K562 (cell line): ENCODE measurements at regions not wholly inside any gene's neighbourhood (a gene's known extent, or its start where the extent isn't known, plus 50 kb on each side); places are given as distances from the start of the nearest gene placed in this dataset.

Source experiments
- ARID1B ChIP-seq: fragments of 450-650 bp; IDR thresholded peaks from 2 replicates; pipeline ENCODE4 v1.6.1; 2016; ENCODE audit warnings: antibody characterized with exemption, mild to moderate bottlenecking, inconsistent platforms
- ATF7 ChIP-seq: fragments of 450-650 bp; IDR thresholded peaks from 2 replicates; pipeline ENCODE4 v1.7.1; 2014; ENCODE audit warnings: mild to moderate bottlenecking, moderate library complexity
- CBFA2T2 ChIP-seq: fragments of 450-650 bp; conservative IDR thresholded peaks from 2 replicates; pipeline ENCODE4 v1.6.1; 2017; ENCODE audit warnings: mild to moderate bottlenecking
- CBX1 ChIP-seq: sonication (generic); IDR thresholded peaks from 2 replicates; pipeline ENCODE4 v1.6.1; 2016; ENCODE audit warnings: antibody characterized with exemption, low read depth, mild to moderate bottlenecking
- CREB1 ChIP-seq, 2 experiments: sonication (generic) in 1 of 2; formaldehyde crosslinking in 1 of 2; IDR thresholded peaks; 2 replicates each; pipeline versions ENCODE4 v1.6.1 to v1.8.0; 2012 to 2022; ENCODE audit warnings: inconsistent platforms in 1 of 2, mild to moderate bottlenecking in 1 of 2, missing genetic modification reagents in 1 of 2, moderate library complexity in 1 of 2
- DPF2 ChIP-seq: fragments of 450-650 bp; IDR thresholded peaks from 2 replicates; pipeline ENCODE4 v1.6.1; 2016
- EGR1 ChIP-seq: fragments of 450-650 bp; conservative IDR thresholded peaks from 2 replicates; pipeline ENCODE4 v1.6.1; 2017; ENCODE audit warnings: mild to moderate bottlenecking
- KAT2B ChIP-seq: IDR thresholded peaks from one replicate; pipeline ENCODE4 v1.6.1; 2012; ENCODE audit warnings: low read depth, mild to moderate bottlenecking, control low read depth, inconsistent platforms, low read length, moderate library complexity
- LEF1 ChIP-seq: fragments of 450-650 bp; IDR thresholded peaks from 2 replicates; pipeline ENCODE4 v1.6.1; 2016; ENCODE audit warnings: mild to moderate bottlenecking
- SMARCE1 ChIP-seq: fragments of 450-650 bp; IDR thresholded peaks from 2 replicates; pipeline ENCODE4 v1.7.1; 2016; ENCODE audit warnings: mild to moderate bottlenecking
- SP1 ChIP-seq: sonication (generic); formaldehyde crosslinking; IDR thresholded peaks from 2 replicates; pipeline ENCODE4 v1.8.1; 2022; ENCODE audit warnings: mild to moderate bottlenecking, missing genetic modification reagents
- ZEB2 ChIP-seq: fragments of 450-650 bp; IDR thresholded peaks from 2 replicates; pipeline ENCODE4 v1.6.1; 2016
- ZFP36 ChIP-seq: fragments of 150-350 bp; IDR thresholded peaks from 2 replicates; pipeline ENCODE4 v1.6.1; 2018; ENCODE audit warnings: low read length, low read depth; ENCODE audit not compliant: partially characterized antibody
- ZNF12 ChIP-seq: sonication (generic); formaldehyde crosslinking; IDR thresholded peaks from 2 replicates; pipeline ENCODE4 v1.4.0; 2020; ENCODE audit warnings: mild to moderate bottlenecking, missing genetic modification reagents
- ZNF384 ChIP-seq: IDR thresholded peaks from 2 replicates; pipeline ENCODE4 v1.6.1; 2012; ENCODE audit warnings: low read depth, low read length, improper control_type of control experiment
- ZNF780A ChIP-seq: fragments of 250-450 bp; sonication (Bioruptor Pico); IDR thresholded peaks from 2 replicates; pipeline ENCODE4 v1.5.0; 2021; ENCODE audit warnings: mild to moderate bottlenecking
- TF ChIP-seq, protein P1 (sequence below), 2 experiments: fragments of 450-650 bp; IDR thresholded peaks; 2 replicates each; pipeline ENCODE4 v1.6.1; 2016; ENCODE audit warnings: mild to moderate bottlenecking in 2 of 2, borderline replicate concordance in 1 of 2, low read depth in 1 of 2, moderate library complexity in 1 of 2
- TF ChIP-seq, protein P2 (sequence below): fragments of 200-800 bp; sonication (Bioruptor generic); IDR thresholded peaks from 2 replicates; pipeline ENCODE4 v1.6.1; 2017; ENCODE audit warnings: missing genetic modification characterization, missing compliant biosample characterization

DNA sequence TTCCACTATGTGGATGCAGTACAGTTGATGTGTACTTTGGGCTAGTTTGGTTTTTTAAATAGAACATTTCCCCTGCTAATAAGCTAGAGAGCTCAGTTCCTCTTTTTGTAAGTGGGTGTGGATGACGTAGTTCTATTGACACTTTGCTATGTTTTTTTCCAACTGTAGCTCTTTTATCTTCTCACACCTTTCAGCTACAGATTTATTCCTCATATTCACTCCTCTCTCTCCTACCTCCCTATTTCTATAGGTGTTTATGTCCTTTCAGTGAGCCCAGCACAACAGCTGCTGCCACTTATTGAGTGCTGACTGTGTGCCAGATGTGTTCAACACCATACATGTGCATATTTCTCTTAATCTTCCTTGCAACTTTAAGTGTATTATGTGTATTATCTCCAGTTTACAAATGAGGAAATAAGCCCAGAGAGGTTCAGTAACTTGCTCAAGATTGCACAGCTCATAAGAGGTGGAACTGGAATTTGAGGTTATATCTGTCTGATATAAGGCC, 215.7 kb downstream of the SEMA6A start (continued):
- TF ChIP-seq, protein P1, sequence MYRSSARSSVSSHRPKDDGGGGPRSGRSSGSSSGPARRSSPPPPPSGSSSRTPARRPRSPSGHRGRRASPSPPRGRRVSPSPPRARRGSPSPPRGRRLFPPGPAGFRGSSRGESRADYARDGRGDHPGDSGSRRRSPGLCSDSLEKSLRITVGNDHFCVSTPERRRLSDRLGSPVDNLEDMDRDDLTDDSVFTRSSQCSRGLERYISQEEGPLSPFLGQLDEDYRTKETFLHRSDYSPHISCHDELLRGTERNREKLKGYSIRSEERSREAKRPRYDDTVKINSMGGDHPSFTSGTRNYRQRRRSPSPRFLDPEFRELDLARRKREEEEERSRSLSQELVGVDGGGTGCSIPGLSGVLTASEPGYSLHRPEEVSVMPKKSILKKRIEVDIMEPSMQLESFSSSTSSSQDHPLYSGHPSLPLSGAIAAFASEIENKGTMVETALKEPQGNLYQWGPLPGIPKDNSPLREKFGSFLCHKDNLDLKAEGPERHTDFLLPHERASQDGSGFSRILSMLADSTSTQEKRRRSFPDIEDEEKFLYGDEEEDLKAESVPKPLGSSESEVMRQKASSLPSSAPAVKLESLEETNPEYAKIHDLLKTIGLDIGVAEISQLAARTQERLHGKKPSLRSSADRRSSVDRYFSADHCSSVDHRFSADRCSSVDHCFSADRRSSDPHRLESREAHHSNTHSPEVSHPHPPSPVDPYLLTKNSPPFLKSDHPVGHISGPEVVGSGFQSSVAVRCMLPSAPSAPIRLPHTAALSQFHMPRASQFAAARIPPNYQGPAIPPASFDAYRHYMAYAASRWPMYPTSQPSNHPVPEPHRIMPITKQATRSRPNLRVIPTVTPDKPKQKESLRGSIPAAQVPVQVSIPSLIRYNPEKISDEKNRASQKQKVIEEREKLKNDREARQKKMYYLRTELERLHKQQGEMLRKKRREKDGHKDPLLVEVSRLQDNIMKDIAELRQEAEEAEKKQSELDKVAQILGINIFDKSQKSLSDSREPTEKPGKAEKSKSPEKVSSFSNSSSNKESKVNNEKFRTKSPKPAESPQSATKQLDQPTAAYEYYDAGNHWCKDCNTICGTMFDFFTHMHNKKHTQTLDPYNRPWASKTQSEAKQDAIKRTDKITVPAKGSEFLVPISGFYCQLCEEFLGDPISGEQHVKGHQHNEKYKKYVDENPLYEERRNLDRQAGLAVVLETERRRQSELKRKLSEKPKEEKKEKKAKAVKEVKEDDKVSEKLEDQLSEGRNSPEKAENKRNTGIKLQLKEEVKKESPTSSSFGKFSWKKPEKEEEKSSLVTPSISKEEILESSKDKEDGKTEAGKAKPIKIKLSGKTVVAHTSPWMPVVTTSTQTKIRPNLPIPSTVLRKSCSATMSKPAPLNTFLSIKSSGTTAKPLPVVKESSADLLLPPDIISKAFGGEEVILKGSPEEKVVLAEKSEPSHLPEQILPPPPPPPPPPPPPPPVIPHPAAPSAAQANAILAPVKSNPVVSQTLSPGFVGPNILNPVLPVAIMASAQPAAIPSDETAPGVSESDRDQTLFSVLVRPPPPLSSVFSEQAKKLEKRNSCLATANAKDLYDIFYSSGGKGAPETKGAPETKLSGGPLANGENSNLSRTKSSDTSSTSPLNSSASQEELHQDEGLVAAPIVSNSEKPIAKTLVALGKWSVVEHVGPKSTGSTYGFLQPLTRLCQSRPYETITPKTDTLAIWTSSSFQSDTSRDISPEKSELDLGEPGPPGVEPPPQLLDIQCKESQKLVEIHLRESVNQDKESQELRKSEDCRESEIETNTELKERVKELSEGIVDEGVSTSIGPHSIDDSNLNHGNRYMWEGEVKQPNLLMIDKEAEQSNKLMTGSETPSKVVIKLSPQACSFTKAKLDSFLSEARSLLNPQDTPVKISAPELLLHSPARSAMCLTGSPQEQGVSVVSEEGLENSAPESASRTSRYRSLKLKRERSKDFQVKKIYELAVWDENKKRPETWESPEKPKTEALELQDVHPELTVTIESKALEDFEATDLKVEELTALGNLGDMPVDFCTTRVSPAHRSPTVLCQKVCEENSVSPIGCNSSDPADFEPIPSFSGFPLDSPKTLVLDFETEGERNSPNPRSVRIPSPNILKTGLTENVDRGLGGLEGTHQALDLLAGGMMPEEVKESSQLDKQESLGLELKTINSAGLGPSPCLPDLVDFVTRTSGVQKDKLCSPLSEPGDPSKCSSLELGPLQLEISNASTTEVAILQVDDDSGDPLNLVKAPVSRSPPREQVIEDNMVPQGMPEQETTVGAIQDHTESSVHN (IDR thresholded peaks at IDR 0.05; ENCODE audit: borderline replicate concordance in 1 of 2, low read depth in 1 of 2) = 0 out of 4 replicates have a peak, but pooled peaks of 1 of the 2 experiments have one; percentile 47
- TF ChIP-seq CBX1 (0 out of 2 replicates have a peak, but pooled peaks have one; percentile 37), EGR1 (peak; percentile 33; the same call in 1 of the 2 replicates), ZNF12 (no peak), ZNF384 (peak; percentile 65; the same call in 1 of the 2 replicates), ZNF780A (CRISPR knock-in tag) (no peak), LEF1 (peak; percentile 45; the same call in 1 of the 2 replicates), CREB1 (IDR thresholded peaks at IDR 0.05) (no peak), CREB1 (CRISPR knock-in tag; IDR thresholded peaks at IDR 0.05) (no peak), ZEB2 (peak; percentile 86), ARID1B (peak; percentile 72), CBFA2T2 (peak; percentile 26; the same call in 1 of the 2 replicates), SP1 (CRISPR knock-in tag) (0 out of 2 replicates have a peak, but pooled peaks have one; percentile 25), SMARCE1 (peak; percentile 85; the same call in 1 of the 2 replicates), ATF7 (peak; percentile 94), DPF2 (peak; percentile 47; the same call in 1 of the 2 replicates), ZFP36 (peak; percentile 88), KAT2B (no peak)
- TF ChIP-seq, protein P2, sequence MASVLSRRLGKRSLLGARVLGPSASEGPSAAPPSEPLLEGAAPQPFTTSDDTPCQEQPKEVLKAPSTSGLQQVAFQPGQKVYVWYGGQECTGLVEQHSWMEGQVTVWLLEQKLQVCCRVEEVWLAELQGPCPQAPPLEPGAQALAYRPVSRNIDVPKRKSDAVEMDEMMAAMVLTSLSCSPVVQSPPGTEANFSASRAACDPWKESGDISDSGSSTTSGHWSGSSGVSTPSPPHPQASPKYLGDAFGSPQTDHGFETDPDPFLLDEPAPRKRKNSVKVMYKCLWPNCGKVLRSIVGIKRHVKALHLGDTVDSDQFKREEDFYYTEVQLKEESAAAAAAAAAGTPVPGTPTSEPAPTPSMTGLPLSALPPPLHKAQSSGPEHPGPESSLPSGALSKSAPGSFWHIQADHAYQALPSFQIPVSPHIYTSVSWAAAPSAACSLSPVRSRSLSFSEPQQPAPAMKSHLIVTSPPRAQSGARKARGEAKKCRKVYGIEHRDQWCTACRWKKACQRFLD = no peak
